ENCODE measurements at regions not wholly inside any gene's neighbourhood (a gene's known extent, or its start where the extent isn't known, plus 50 kb on each side); places are given as distances from the start of the nearest gene placed in this dataset.

DNA sequence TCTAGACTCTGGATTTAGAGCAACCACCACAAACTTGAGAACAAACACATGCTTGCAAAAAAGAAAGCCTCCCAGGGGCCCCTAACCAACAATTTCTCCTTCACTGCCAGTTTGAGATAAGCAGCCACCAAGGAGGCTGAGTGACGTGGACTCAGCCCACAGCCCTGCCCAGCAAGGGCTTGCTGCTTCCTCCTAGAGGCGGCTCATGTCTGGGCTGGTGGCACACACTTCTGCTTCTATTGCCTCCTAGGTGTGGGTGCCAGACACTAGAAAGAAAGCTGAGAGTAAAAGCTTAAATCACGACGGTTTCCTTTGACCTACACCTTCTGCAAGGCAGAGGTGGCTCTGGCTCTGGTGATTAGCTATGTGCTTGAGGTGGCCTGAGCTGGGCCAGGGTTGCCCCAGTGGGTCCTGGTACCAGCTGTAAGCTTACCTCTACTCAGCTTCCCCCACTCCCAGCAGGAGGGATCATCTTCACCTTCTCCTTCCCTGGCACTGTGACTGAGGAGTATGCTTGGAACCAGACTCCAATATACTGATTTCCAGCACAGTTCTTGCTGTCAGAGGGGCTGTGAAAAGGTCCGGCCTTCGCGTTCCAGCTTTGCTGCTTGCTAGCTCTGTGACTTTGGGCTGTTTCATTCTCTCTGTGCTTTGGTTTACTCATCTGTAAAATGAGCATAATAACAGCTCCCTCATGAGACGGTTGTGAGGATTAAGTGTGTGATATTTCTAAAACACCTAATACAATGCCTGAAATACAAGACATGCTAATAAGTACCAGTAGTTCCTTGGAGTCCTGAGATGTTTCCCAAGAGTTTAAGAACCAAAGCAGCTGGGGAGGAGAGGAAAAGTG lies 89.7 kb upstream of the PARP11 start:
- no peak for TF ChIP-seq POLR2A (IDR thresholded peaks at IDR 0.05)
- no peak for TF ChIP-seq CTCF (IDR thresholded peaks at IDR 0.05)

Measured in uterus (tissue), 2 donors.